ENCODE measurements at regions not wholly inside any gene's neighbourhood (a gene's known extent, or its start where the extent isn't known, plus 50 kb on each side); places are given as distances from the start of the nearest gene placed in this dataset.

GRCh38 chr2:128433911-128434550 is 115.4 kb upstream of the HS6ST1 start:
- H3K9ac ChIP-seq (ENCODE audit: low read depth, low read length): no peak overlapping the region
- no peaks in the 10 kb centered on the region for H3K4me1 ChIP-seq (ENCODE audit: control insufficient read depth, insufficient read depth, low read length)
- H3K4me3 ChIP-seq (ENCODE audit: low read depth, low read length): no peak overlapping the region
- peaks cover 10% of the 10 kb centered on the region; the same call in 1 of the 2 replicates for H3K9me3 ChIP-seq (ENCODE audit: control insufficient read depth, insufficient read depth, low read length)
- no peaks in the 10 kb centered on the region for H3K36me3 ChIP-seq (ENCODE audit: control insufficient read depth, insufficient read depth, low read length)
- no peak overlapping the region for H3K27ac ChIP-seq (ENCODE audit: low read depth, low read length)
- H3K27me3 ChIP-seq (ENCODE audit: control insufficient read depth, insufficient read depth, low read length): no peaks in the 10 kb centered on the region

- no peak overlapping the region for H3K27ac ChIP-seq (ENCODE audit: low read depth, low read length)
- no peak overlapping the region for H3K4me3 ChIP-seq (ENCODE audit: low read depth, low read length)
- no peaks in the 10 kb centered on the region for H3K27me3 ChIP-seq (ENCODE audit: control insufficient read depth, insufficient read depth, low read length)
- no peak overlapping the region for H3K9ac ChIP-seq (ENCODE audit: low read depth, low read length)
- H3K9me3 ChIP-seq (ENCODE audit: control insufficient read depth, insufficient read depth, low read length): no peaks in the 10 kb centered on the region
- H3K36me3 ChIP-seq (ENCODE audit: control insufficient read depth, insufficient read depth, low read length): no peaks in the 10 kb centered on the region
- no peaks in the 10 kb centered on the region for H3K4me1 ChIP-seq (ENCODE audit: control insufficient read depth, insufficient read depth, low read length)
Measured at GRCh38 chr2:128435576-128436478, 117.2 kb upstream of the HS6ST1 start.

- Histone ChIP-seq H3K9ac (ENCODE audit: low read depth, low read length) (no peak overlapping the region), H3K4me3 (ENCODE audit: low read depth, low read length) (no peak overlapping the region), H3K27ac (ENCODE audit: low read depth, low read length) (no peak overlapping the region)
Measured at GRCh38 chr2:128436479-128437203, 118.0 kb upstream of the HS6ST1 start.

GRCh38 chr2:128437204-128437565 is 118.5 kb upstream of the HS6ST1 start:
- no peak overlapping the region for H3K4me3 ChIP-seq (ENCODE audit: low read depth, low read length)
- peaks cover 5% of the 10 kb centered on the region for H3K4me1 ChIP-seq (ENCODE audit: control insufficient read depth, insufficient read depth, low read length)
- H3K27ac ChIP-seq (ENCODE audit: low read depth, low read length): no peak overlapping the region
- no peak overlapping the region for H3K9ac ChIP-seq (ENCODE audit: low read depth, low read length)
- H3K27me3 ChIP-seq (ENCODE audit: control insufficient read depth, insufficient read depth, low read length): no peaks in the 10 kb centered on the region
- no peaks in the 10 kb centered on the region for H3K9me3 ChIP-seq (ENCODE audit: control insufficient read depth, insufficient read depth, low read length)
- H3K36me3 ChIP-seq (ENCODE audit: control insufficient read depth, insufficient read depth, low read length): no peaks in the 10 kb centered on the region

More at GRCh38 chr2:128436479-128437203, 118.0 kb upstream of the HS6ST1 start:
- H3K27me3 ChIP-seq (ENCODE audit: control insufficient read depth, insufficient read depth, low read length): no peaks in the 10 kb centered on the region
- H3K36me3 ChIP-seq (ENCODE audit: control insufficient read depth, insufficient read depth, low read length): no peaks in the 10 kb centered on the region
- H3K4me1 ChIP-seq (ENCODE audit: control insufficient read depth, insufficient read depth, low read length): no peaks in the 10 kb centered on the region; the same call in 1 of the 2 replicates
- H3K9me3 ChIP-seq (ENCODE audit: control insufficient read depth, insufficient read depth, low read length): no peaks in the 10 kb centered on the region

- Histone ChIP-seq H3K4me3 (ENCODE audit: low read depth, low read length) (no peak overlapping the region), H3K9me3 (ENCODE audit: control insufficient read depth, insufficient read depth, low read length) (no peaks in the 10 kb centered on the region), H3K27ac (ENCODE audit: low read depth, low read length) (no peak overlapping the region), H3K36me3 (ENCODE audit: control insufficient read depth, insufficient read depth, low read length) (no peaks in the 10 kb centered on the region), H3K4me1 (ENCODE audit: control insufficient read depth, insufficient read depth, low read length) (peaks cover 14% of the 10 kb centered on the region), H3K27me3 (ENCODE audit: control insufficient read depth, insufficient read depth, low read length) (no peaks in the 10 kb centered on the region), H3K9ac (ENCODE audit: low read depth, low read length) (no peak overlapping the region)
Measured at GRCh38 chr2:128438091-128438490, 119.4 kb upstream of the HS6ST1 start.

- Histone ChIP-seq H3K36me3 (ENCODE audit: control insufficient read depth, insufficient read depth, low read length) (no peaks in the 10 kb centered on the region), H3K4me3 (ENCODE audit: low read depth, low read length) (no peak overlapping the region), H3K9me3 (ENCODE audit: control insufficient read depth, insufficient read depth, low read length) (no peaks in the 10 kb centered on the region), H3K27ac (ENCODE audit: low read depth, low read length) (no peak overlapping the region), H3K27me3 (ENCODE audit: control insufficient read depth, insufficient read depth, low read length) (no peaks in the 10 kb centered on the region), H3K4me1 (ENCODE audit: control insufficient read depth, insufficient read depth, low read length) (peaks cover 18% of the 10 kb centered on the region), H3K9ac (ENCODE audit: low read depth, low read length) (no peak overlapping the region)
Measured at GRCh38 chr2:128438586-128438985, 119.9 kb upstream of the HS6ST1 start.

- Histone ChIP-seq H3K4me1 (ENCODE audit: control insufficient read depth, insufficient read depth, low read length) (peaks cover 18% of the 10 kb centered on the region), H3K27ac (ENCODE audit: low read depth, low read length) (no peak overlapping the region)
Measured at GRCh38 chr2:128439031-128439790, 120.5 kb upstream of the HS6ST1 start.

GRCh38 chr2:128439791-128440665 is 121.4 kb upstream of the HS6ST1 start:
- no peaks in the 10 kb centered on the region for H3K36me3 ChIP-seq (ENCODE audit: control insufficient read depth, insufficient read depth, low read length)
- no peaks in the 10 kb centered on the region for H3K9me3 ChIP-seq (ENCODE audit: control insufficient read depth, insufficient read depth, low read length)
- peaks cover 18% of the 10 kb centered on the region for H3K4me1 ChIP-seq (ENCODE audit: control insufficient read depth, insufficient read depth, low read length)
- H3K4me3 ChIP-seq (ENCODE audit: low read depth, low read length): no peak overlapping the region
- H3K27ac ChIP-seq (ENCODE audit: low read depth, low read length): no peak overlapping the region
- H3K9ac ChIP-seq (ENCODE audit: low read depth, low read length): no peak overlapping the region
- no peaks in the 10 kb centered on the region for H3K27me3 ChIP-seq (ENCODE audit: control insufficient read depth, insufficient read depth, low read length)

More at GRCh38 chr2:128439031-128439790, 120.5 kb upstream of the HS6ST1 start:
- Histone ChIP-seq H3K36me3 (ENCODE audit: control insufficient read depth, insufficient read depth, low read length) (no peaks in the 10 kb centered on the region), H3K9me3 (ENCODE audit: control insufficient read depth, insufficient read depth, low read length) (no peaks in the 10 kb centered on the region), H3K27me3 (ENCODE audit: control insufficient read depth, insufficient read depth, low read length) (no peaks in the 10 kb centered on the region), H3K4me3 (ENCODE audit: low read depth, low read length) (no peak overlapping the region), H3K9ac (ENCODE audit: low read depth, low read length) (no peak overlapping the region)

- no peaks in the 10 kb centered on the region for H3K9me3 ChIP-seq (ENCODE audit: control insufficient read depth, insufficient read depth, low read length)
- no peaks in the 10 kb centered on the region for H3K36me3 ChIP-seq (ENCODE audit: control insufficient read depth, insufficient read depth, low read length)
- no peak overlapping the region for H3K27ac ChIP-seq (ENCODE audit: low read depth, low read length)
- H3K27me3 ChIP-seq (ENCODE audit: control insufficient read depth, insufficient read depth, low read length): no peaks in the 10 kb centered on the region
- H3K9ac ChIP-seq (ENCODE audit: low read depth, low read length): no peak overlapping the region
- peaks cover 18% of the 10 kb centered on the region for H3K4me1 ChIP-seq (ENCODE audit: control insufficient read depth, insufficient read depth, low read length)
- H3K4me3 ChIP-seq (ENCODE audit: low read depth, low read length): no peak overlapping the region
Measured at GRCh38 chr2:128440666-128441340, 122.1 kb upstream of the HS6ST1 start.
